ENCODE measurements at regions not wholly inside any gene's neighbourhood (a gene's known extent, or its start where the extent isn't known, plus 50 kb on each side); places are given as distances from the start of the nearest gene placed in this dataset.

GRCh38 chr10:109149666-109150350 lies 773.5 kb downstream of the XPNPEP1 start:
- no peak for TF ChIP-seq SPI1 (IDR thresholded peaks at IDR 0.05; ENCODE audit: low read depth, low read length)
- no peak for TF ChIP-seq POLR2AphosphoS5 (IDR thresholded peaks at IDR 0.05; ENCODE audit: low read depth, low read length)
- TF ChIP-seq TAF1 (IDR thresholded peaks at IDR 0.05; ENCODE audit: low read depth, low read length), result no peak
- TF ChIP-seq POLR2A (IDR thresholded peaks at IDR 0.05; ENCODE audit: low read depth, low read length), result no peak
- TF ChIP-seq PAX5 (IDR thresholded peaks at IDR 0.05; ENCODE audit: insufficient read depth, low read length, severe bottlenecking), result no peak
